ENCODE measurements at regions not wholly inside any gene's neighbourhood (a gene's known extent, or its start where the extent isn't known, plus 50 kb on each side); places are given as distances from the start of the nearest gene placed in this dataset.

- H3K4me3 Mint-ChIP-seq = no peak overlapping the region
- POLR2A ChIA-PET = no interaction called here
- no peaks in the 10 kb centered on the region for H3K4me1 Mint-ChIP-seq
- no peak overlapping the region for H3K27ac Mint-ChIP-seq
- H3K27me3 Mint-ChIP-seq = peaks cover 0 to 4% (median 0%) of the 10 kb centered on the region in 5 donors
- peaks cover 0 to 62% (median 0%) of the 10 kb centered on the region in 9 donors for H3K9me3 Mint-ChIP-seq
- no peaks in the 10 kb centered on the region for H3K36me3 Mint-ChIP-seq
- ATAC-seq = no peak
- DNase-seq = no peak
These were observed 327.3 kb downstream of the ALG10 start for GRCh38 chr12:34349673-34349961.

- H3K36me3 Mint-ChIP-seq = no peaks in the 10 kb centered on the region
These were observed 328.1 kb downstream of the ALG10 start for GRCh38 chr12:34350092-34351041.

GRCh38 chr12:34352098-34352497 lies 329.8 kb downstream of the ALG10 start:
- Mint-ChIP-seq H3K27ac (no peak overlapping the region), H3K4me3 (no peak overlapping the region), H3K4me1 (no peaks in the 10 kb centered on the region), H3K36me3 (no peaks in the 10 kb centered on the region), H3K27me3 (peaks cover 0 to 1% (median 0%) of the 10 kb centered on the region in 5 donors), H3K9me3 (peaks cover 0 to 52% (median 0%) of the 10 kb centered on the region in 9 donors)
- DNase-seq = no peak
- POLR2A ChIA-PET = no interaction called here
- no peak for ATAC-seq

More at GRCh38 chr12:34350092-34351041, 328.1 kb downstream of the ALG10 start:
- no peaks in the 10 kb centered on the region for H3K4me1 Mint-ChIP-seq
- H3K27ac Mint-ChIP-seq = no peak overlapping the region
- H3K9me3 Mint-ChIP-seq = peaks cover 0 to 60% (median 0%) of the 10 kb centered on the region in 9 donors
- peaks cover 0 to 4% (median 0%) of the 10 kb centered on the region in 5 donors for H3K27me3 Mint-ChIP-seq
- POLR2A ChIA-PET = no interaction called here
- no peak overlapping the region for H3K4me3 Mint-ChIP-seq
- DNase-seq (no peak), ATAC-seq (no peak)

GRCh38 chr12:34354239-34355200 lies 332.2 kb downstream of the ALG10 start:
- DNase-seq (no peak), ATAC-seq (no peak)
- Mint-ChIP-seq H3K27me3 (no peaks in the 10 kb centered on the region), H3K9me3 (peaks cover 0 to 42% (median 0%) of the 10 kb centered on the region in 9 donors), H3K4me1 (no peaks in the 10 kb centered on the region), H3K36me3 (no peaks in the 10 kb centered on the region), H3K4me3 (no peak overlapping the region), H3K27ac (no peak overlapping the region)
- POLR2A ChIA-PET = no interaction called here

GRCh38 chr12:34356233-34356987 lies 334.1 kb downstream of the ALG10 start:
- DNase-seq = no peak
- H3K27me3 Mint-ChIP-seq = no peaks in the 10 kb centered on the region
- ATAC-seq = no peak
- no peaks in the 10 kb centered on the region for H3K4me1 Mint-ChIP-seq
- no peak overlapping the region for H3K4me3 Mint-ChIP-seq
- H3K9me3 Mint-ChIP-seq = peaks cover 0 to 41% (median 0%) of the 10 kb centered on the region in 9 donors
- no peaks in the 10 kb centered on the region for H3K36me3 Mint-ChIP-seq
- POLR2A ChIA-PET = no interaction called here
- H3K27ac Mint-ChIP-seq = no peak overlapping the region

- POLR2A ChIA-PET = no interaction called here
- DNase-seq = no peak
- H3K4me3 Mint-ChIP-seq = no peak overlapping the region
- H3K27ac Mint-ChIP-seq = no peak overlapping the region
- H3K4me1 Mint-ChIP-seq = no peaks in the 10 kb centered on the region
- ATAC-seq = no peak
- H3K27me3 Mint-ChIP-seq = no peaks in the 10 kb centered on the region
- no peaks in the 10 kb centered on the region for H3K36me3 Mint-ChIP-seq
- peaks cover 0 to 39% (median 3%) of the 10 kb centered on the region in 9 donors for H3K9me3 Mint-ChIP-seq
These were observed 335.5 kb downstream of the ALG10 start for GRCh38 chr12:34357791-34358190.

- H3K4me3 Mint-ChIP-seq = no peak overlapping the region
- POLR2A ChIA-PET = no interaction called here
- no peak for ATAC-seq
- H3K27ac Mint-ChIP-seq = no peak overlapping the region
- H3K36me3 Mint-ChIP-seq = no peaks in the 10 kb centered on the region
- no peaks in the 10 kb centered on the region for H3K27me3 Mint-ChIP-seq
- H3K9me3 Mint-ChIP-seq = peaks cover 0 to 36% (median 3%) of the 10 kb centered on the region in 9 donors
- no peak for DNase-seq
- no peaks in the 10 kb centered on the region for H3K4me1 Mint-ChIP-seq
These were observed 335.9 kb downstream of the ALG10 start for GRCh38 chr12:34358198-34358597.

- peaks cover 0 to 10% (median 0%) of the 10 kb centered on the region in 5 donors for H3K27me3 Mint-ChIP-seq
- H3K27ac Mint-ChIP-seq = no peak overlapping the region
- no peaks in the 10 kb centered on the region for H3K4me1 Mint-ChIP-seq
- H3K36me3 Mint-ChIP-seq = no peaks in the 10 kb centered on the region
- H3K4me3 Mint-ChIP-seq = no peak overlapping the region
- POLR2A ChIA-PET = no interaction called here
- peaks cover 0 to 48% (median 20%) of the 10 kb centered on the region in 9 donors for H3K9me3 Mint-ChIP-seq
- no peak for ATAC-seq
- no peak for DNase-seq
These were observed 339.5 kb downstream of the ALG10 start for GRCh38 chr12:34361721-34362316.

GRCh38 chr12:34363050-34363673 lies 340.9 kb downstream of the ALG10 start:
- peaks cover 0 to 13% (median 0%) of the 10 kb centered on the region in 5 donors for H3K27me3 Mint-ChIP-seq
- ATAC-seq (no peak), DNase-seq (no peak)
- H3K9me3 Mint-ChIP-seq = peaks cover 0 to 50% (median 21%) of the 10 kb centered on the region in 9 donors
- H3K4me1 Mint-ChIP-seq = no peaks in the 10 kb centered on the region
- no peaks in the 10 kb centered on the region for H3K36me3 Mint-ChIP-seq
- H3K27ac Mint-ChIP-seq = no peak overlapping the region
- H3K4me3 Mint-ChIP-seq = no peak overlapping the region
- POLR2A ChIA-PET = no interaction called here

- Mint-ChIP-seq H3K27me3 (peaks cover 0 to 15% (median 0%) of the 10 kb centered on the region in 5 donors), H3K4me1 (no peaks in the 10 kb centered on the region), H3K9me3 (peaks cover 0 to 83% (median 25%) of the 10 kb centered on the region in 9 donors), H3K27ac (no peak overlapping the region), H3K4me3 (no peak overlapping the region), H3K36me3 (peaks cover 0 to 1% (median 0%) of the 10 kb centered on the region in 3 donors)
- DNase-seq = no peak
- no peak for ATAC-seq
- POLR2A ChIA-PET = no interaction called here
These were observed 345.8 kb downstream of the ALG10 start for GRCh38 chr12:34368079-34368478.

GRCh38 chr12:34371050-34371449 lies 348.8 kb downstream of the ALG10 start:
- Mint-ChIP-seq H3K27ac (no peak overlapping the region), H3K27me3 (peaks cover 0 to 7% (median 0%) of the 10 kb centered on the region in 5 donors), H3K9me3 (peaks cover 0 to 79% (median 14%) of the 10 kb centered on the region in 9 donors), H3K36me3 (peaks cover 0 to 1% (median 0%) of the 10 kb centered on the region in 3 donors), H3K4me3 (no peak overlapping the region), H3K4me1 (no peaks in the 10 kb centered on the region)
- POLR2A ChIA-PET = no interaction called here
- DNase-seq (no peak), ATAC-seq (no peak)

- peaks cover 0 to 1% (median 0%) of the 10 kb centered on the region in 3 donors for H3K36me3 Mint-ChIP-seq
- H3K9me3 Mint-ChIP-seq = peaks cover 0 to 77% (median 16%) of the 10 kb centered on the region in 9 donors
- no peak overlapping the region for H3K27ac Mint-ChIP-seq
- DNase-seq (no peak), ATAC-seq (no peak)
- H3K4me1 Mint-ChIP-seq = no peaks in the 10 kb centered on the region
- H3K27me3 Mint-ChIP-seq = peaks cover 0 to 7% (median 0%) of the 10 kb centered on the region in 5 donors
- H3K4me3 Mint-ChIP-seq = no peak overlapping the region
- POLR2A ChIA-PET = no interaction called here
These were observed 349.7 kb downstream of the ALG10 start for GRCh38 chr12:34372003-34372402.

Data from naive thymus-derived CD8-positive, alpha-beta T cell (primary cell).